ENCODE measurements at regions not wholly inside any gene's neighbourhood (a gene's known extent, or its start where the extent isn't known, plus 50 kb on each side); places are given as distances from the start of the nearest gene placed in this dataset.

- no peak for DNase-seq (ENCODE audit: low read depth, low spot score)
These were observed 748.7 kb downstream of the RNF144A start for GRCh38 chr2:7665880-7666279.

More at GRCh38 chr2:7665880-7666279, 748.7 kb downstream of the RNF144A start:
- Histone ChIP-seq H3K9me3 (ENCODE audit: control insufficient read depth in 1 of 2, insufficient read depth in 1 of 2, low read depth in 1 of 2, low read length in 2 of 2) (no peaks in the 10 kb centered on the region), H3K4me1 (ENCODE audit: control insufficient read depth in 1 of 2, insufficient read depth in 2 of 2, low read length in 2 of 2) (no peaks in the 10 kb centered on the region), H3K27ac (ENCODE audit: low read depth, low read length) (no peak overlapping the region), H4K20me1 (ENCODE audit: insufficient read depth) (no peaks in the 10 kb centered on the region), H2AFZ (ENCODE audit: low read depth, low read length, poor library complexity, severe bottlenecking) (no peak overlapping the region), H3K36me3 (ENCODE audit: control insufficient read depth in 1 of 2, insufficient read depth in 2 of 2, low read length in 2 of 2) (no peaks in the 10 kb centered on the region), H3K79me2 (ENCODE audit: insufficient read depth, low read length) (no peaks in the 10 kb centered on the region), H3K9me2 (ENCODE audit: insufficient read depth) (no peaks in the 10 kb centered on the region), H3K9ac (ENCODE audit: low read length) (no peak overlapping the region), H3K4me3 (replicated peaks in 1 of 2; ENCODE audit: low read depth in 1 of 2, low read length in 2 of 2) (no peak overlapping the region), H3K27me3 (ENCODE audit: insufficient read depth, low read length) (no peaks in the 10 kb centered on the region), H3K4me2 (ENCODE audit: low read length) (no peak overlapping the region)
- CTCF ChIA-PET, result no interaction called here
- ATAC-seq, result no peak
- TF ChIP-seq TCF7L2 (IDR thresholded peaks at IDR 0.05; ENCODE audit: borderline replicate concordance, extremely low read depth, insufficient read depth, insufficient read length) (no peak), ZBTB33 (IDR thresholded peaks at IDR 0.05; ENCODE audit: extremely low read depth, insufficient replicate concordance, low read length) (no peak), ELF1 (IDR thresholded peaks at IDR 0.05; ENCODE audit: borderline replicate concordance, low read depth) (no peak), SP1 (IDR thresholded peaks at IDR 0.05; ENCODE audit: low read depth) (no peak), CEBPB (IDR thresholded peaks at IDR 0.05; ENCODE audit: low read depth) (no peak), ZFX (IDR thresholded peaks at IDR 0.05) (no peak), EGR1 (IDR thresholded peaks at IDR 0.05; ENCODE audit: low read depth) (no peak), FOSL1 (IDR thresholded peaks at IDR 0.05; ENCODE audit: low read depth) (no peak), ZNF274 (IDR thresholded peaks at IDR 0.05; ENCODE audit: low read depth, low read length) (no peak), POLR2AphosphoS5 (IDR thresholded peaks at IDR 0.05; ENCODE audit: low read depth, low read length) (no peak), SIN3A (IDR thresholded peaks at IDR 0.05; ENCODE audit: low read depth) (no peak), JUND (IDR thresholded peaks at IDR 0.05) (no peak), EZH2phosphoT487 (IDR thresholded peaks at IDR 0.05; ENCODE audit: borderline replicate concordance) (no peak), EZH2 (IDR thresholded peaks at IDR 0.05) (no peak), REST (IDR thresholded peaks at IDR 0.05; ENCODE audit: low read depth) (no peak)
- TF ChIP-seq, protein P1, sequence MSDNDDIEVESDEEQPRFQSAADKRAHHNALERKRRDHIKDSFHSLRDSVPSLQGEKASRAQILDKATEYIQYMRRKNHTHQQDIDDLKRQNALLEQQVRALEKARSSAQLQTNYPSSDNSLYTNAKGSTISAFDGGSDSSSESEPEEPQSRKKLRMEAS (IDR thresholded peaks at IDR 0.05), result no peak
- no TSS peak for BruUV-seq (replicated peaks)
- RAD21 ChIA-PET (ENCODE audit: low non-redundant PET in 1 of 2, low total read pairs in 2 of 2, uncharacterized antibody in 2 of 2, unreplicated experiment in 2 of 2), result no interaction called here
- POLR2A ChIA-PET, result no interaction called here
- intact Hi-C loops (cut with micrococcal nuclease), result no loop called here
